ENCODE measurements at regions not wholly inside any gene's neighbourhood (a gene's known extent, or its start where the extent isn't known, plus 50 kb on each side); places are given as distances from the start of the nearest gene placed in this dataset.
A peak's percentile ranks its signal among the peaks of the same experiment; 100 is the strongest.

- DNase-seq: no peak
- intact Hi-C loops (cut with DNase I): no loop called here
Measured at GRCh38 chr2:217568289-217568971, 434.4 kb downstream of the TNS1 start.

- DNase-seq: no peak
- intact Hi-C loops (cut with DNase I): no loop called here
Measured at GRCh38 chr2:217563565-217563964, 439.2 kb downstream of the TNS1 start.

DNA sequence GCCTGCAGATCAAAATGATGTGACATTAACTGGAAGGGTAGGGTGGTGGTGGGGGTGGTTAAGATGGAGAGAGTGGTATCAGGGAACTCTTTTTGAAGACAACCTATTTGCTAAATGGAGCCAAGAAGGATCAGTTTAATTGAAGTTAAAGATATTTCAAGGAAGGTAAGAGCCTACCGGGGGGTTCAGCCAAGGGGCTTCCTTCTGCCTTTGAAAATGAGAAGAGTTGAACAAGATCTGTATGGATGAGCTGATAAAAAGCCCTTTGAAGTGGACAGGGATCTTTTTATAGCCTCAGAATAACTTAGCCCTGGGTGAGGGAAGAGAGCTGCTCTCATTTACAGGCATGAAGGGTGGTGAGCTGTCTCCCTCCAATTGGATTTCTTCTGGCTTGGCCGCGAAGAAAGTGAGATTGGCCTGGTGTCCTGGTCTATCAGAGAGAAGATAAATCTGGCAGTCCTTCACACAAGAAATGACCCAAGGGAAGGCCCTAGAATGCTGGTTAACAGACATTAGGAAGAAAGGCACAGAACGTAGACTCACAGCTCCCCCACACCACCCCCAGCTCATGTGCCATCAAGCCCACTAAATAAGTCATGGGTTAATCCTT, 439.8 kb downstream of the TNS1 start:
- intact Hi-C loops (cut with DNase I): no loop called here
- DNase-seq: peak in 8 of 42 donors; percentile 3 to 43 (median 24)

DNA sequence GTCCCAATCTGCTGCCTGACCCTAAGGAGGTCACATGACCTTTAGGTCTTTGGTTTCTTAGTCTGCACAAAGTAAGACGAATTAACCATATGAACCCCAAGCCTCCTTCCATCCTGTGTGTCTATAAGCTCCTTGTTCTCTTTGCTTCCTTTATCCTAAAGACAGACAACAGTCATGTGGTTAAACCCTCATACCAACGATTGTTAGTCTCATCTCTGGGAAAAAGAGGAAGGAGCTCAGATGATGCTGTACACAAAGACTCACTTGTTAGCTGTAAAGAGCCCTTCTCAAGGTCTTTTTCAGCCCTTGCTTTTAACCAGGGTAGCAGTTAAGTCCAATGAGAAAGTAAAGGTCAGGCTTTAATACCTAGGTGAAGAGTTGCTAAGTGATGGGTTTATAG, 443.7 kb downstream of the TNS1 start:
- intact Hi-C loops (cut with DNase I): no loop called here
- DNase-seq: no peak

DNA sequence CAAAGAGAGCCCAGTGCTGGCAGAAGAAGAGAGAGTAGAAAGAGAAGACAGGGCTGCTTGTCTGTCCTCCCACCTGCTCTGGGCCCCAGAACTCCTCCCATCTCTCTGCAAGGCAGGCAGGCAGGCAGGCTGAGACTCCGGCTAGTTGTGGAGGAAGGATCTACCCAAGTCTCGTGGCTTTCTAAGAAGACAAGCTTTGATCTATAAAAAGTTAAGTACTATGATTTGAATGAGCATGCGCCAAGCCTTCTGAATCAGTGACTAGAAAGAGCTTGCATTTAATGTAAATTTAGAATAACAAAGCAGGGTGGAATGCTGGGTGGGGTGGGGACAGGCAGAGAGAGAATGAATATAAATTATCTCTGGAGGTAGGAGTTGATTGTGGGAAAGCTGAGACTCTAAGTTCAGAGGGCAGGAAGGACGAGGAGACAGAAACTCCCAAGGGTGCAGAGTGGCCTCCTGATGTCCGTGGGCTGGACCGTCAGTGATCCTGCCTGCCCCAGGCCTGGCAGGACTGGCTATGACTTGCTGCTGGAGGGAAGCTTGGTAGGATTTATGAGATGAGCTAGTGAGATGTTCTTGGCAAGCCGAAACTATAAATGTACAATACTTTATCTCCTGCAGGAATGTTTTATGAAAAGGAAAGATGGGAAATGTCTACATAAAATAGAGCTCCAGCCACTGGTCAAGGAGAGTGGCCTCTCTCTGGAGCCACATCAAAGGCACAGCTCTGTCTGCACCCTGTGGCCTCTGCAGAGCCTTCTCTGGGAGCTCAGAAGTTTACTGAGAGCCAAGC, 447.5 kb downstream of the TNS1 start:
- intact Hi-C loops (cut with DNase I): no loop called here
- DNase-seq: peak in 18 of 42 donors; percentile 3 to 55 (median 19)

DNA sequence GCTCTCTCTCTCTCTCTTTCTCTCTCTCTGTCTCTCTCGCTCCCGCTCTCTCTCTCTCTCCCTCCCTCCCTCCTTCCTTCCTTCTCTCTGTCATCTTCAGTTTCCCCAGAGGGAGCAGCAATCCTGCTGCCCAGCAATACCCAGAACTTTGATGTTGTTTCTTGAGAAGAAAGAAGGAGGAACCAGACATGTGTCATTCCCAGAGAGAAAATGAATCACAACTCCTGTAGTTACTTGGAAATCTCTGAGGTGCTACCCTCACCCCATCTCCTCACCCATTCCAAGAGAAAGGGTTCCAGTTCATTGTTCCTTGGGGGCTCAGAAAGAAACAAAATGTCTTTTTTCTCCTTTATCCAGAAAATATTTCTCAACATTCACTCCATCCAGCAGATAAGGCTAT, 449.1 kb downstream of the TNS1 start:
- DNase-seq: no peak
- intact Hi-C loops (cut with DNase I): no loop called here

GRCh38 chr2:217553202-217553601, 449.6 kb downstream of the TNS1 start:
- intact Hi-C loops (cut with DNase I): no loop called here
- DNase-seq: no peak

GRCh38 chr2:217552081-217552480, 450.7 kb downstream of the TNS1 start:
- intact Hi-C loops (cut with DNase I): no loop called here
- no peak for DNase-seq

- DNase-seq: no peak
- intact Hi-C loops (cut with DNase I): no loop called here
Measured at GRCh38 chr2:217551252-217551899, 451.4 kb downstream of the TNS1 start.

GRCh38 chr2:217539126-217539525, 463.7 kb downstream of the TNS1 start:
- DNase-seq: no peak
- intact Hi-C loops (cut with DNase I): no loop called here

GRCh38 chr2:217538719-217539118, 464.1 kb downstream of the TNS1 start:
- DNase-seq: no peak
- intact Hi-C loops (cut with DNase I): no loop called here

DNA sequence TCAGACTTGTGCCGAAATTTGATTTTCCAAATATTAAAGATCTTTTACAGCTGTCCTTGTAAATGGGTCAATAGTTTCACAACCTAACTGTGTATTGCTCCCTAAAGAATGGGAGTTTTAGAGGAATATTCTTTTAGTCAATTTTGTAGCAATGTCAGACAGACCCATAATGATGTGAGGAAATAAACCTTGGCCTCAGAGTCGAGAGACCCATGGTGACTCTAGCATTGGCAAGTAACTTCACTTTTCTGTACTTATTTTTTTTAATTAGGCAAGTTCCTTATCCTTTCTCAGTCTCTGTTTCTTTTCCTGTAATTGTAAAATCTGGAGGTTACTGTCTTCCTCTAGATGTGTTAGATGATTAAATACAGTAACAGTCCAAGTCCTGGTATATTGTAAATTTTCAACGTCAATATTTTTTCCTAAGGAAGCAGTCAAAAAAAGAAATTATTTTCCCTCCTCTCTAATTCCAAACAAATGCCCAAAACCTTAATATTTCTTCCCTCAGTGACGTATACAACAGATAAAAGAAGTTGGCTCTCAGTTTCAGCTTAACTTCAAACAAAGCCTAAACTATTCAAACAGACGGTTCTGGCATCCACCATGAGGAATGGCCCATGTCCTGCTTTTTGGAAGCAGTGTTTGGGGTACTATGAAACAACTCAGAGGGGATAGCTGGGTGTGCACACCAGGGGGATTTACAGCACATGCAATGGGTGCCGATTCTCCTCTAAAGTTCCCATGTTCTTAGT, 466.7 kb downstream of the TNS1 start:
- intact Hi-C loops (cut with DNase I): no loop called here
- no peak for DNase-seq

DNA sequence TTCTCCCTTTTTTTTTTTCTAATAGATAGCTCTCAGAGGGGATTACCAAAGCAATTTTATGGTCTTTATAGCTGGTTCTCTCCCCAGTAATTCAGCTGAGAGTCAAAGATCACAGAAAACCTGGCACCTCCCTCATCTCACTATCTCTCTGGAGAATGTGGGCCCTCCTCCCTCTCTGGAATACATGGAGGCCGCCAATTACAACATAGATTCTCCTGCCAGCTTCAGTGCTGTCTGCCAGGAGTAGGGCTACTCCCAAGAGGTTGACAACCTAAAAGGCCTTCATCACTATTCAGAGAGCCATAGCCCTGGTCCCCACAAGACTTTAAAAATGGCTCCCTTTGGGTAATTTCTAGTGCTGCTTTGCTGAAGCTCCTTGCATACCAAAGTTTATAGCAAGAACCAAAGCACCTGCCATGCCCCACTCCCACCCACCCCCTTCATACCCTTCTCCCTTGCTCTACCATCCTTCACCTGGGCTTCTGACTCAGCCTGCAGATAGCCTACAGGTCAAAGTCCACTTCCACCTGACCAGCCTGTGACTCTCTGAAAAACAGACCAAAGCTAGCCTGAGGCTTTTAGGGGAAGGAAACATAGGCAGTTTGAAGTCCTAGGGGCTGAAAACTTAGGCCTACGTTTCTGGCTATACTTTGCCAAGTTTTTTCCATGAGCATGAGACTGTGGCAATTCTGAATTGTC, 472.3 kb downstream of the TNS1 start:
- intact Hi-C loops (cut with DNase I): no loop called here

GRCh38 chr2:217529271-217529670, 473.5 kb downstream of the TNS1 start:
- intact Hi-C loops (cut with DNase I): no loop called here
- DNase-seq: no peak

More for the DNA sequence above, 472.3 kb downstream of the TNS1 start:
- no peak for DNase-seq

DNA sequence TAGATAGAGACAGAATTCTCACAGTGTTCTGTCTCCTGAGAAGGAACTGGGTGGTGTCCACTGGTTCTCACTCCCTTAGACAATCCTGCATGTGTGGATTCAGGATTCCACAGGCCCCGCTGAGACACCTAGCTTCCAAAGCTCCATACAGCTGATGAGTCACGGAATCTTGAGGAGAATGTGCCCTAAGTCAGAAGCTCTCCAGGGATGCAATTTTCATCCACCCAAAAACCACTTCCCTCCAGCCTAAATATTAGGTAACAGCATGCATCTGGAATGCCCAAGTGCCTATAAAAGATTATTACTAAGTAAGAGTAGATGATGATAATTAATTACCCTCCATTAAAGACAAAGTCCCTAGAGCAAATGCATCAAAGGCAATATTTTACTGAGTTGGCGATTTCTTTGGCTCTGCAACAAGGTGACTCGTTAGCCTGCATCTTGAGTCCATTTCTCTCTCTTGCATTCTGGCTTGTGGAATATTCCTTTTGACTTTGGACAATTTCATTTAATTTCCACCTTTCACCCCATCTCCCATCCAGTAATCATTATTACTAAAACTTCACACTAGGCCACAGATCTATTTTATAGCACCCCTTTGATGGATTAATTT, 475.1 kb downstream of the TNS1 start:
- DNase-seq: no peak
- intact Hi-C loops (cut with DNase I): no loop called here

GRCh38 chr2:217525076-217525475, 477.7 kb downstream of the TNS1 start:
- intact Hi-C loops (cut with DNase I): no loop called here
- no peak for DNase-seq

- intact Hi-C loops (cut with DNase I): no loop called here
Measured at GRCh38 chr2:217523286-217523685, 479.5 kb downstream of the TNS1 start.

GRCh38 chr2:217521820-217522219, 481.0 kb downstream of the TNS1 start:
- DNase-seq: no peak

More at GRCh38 chr2:217523286-217523685, 479.5 kb downstream of the TNS1 start:
- DNase-seq: no peak

More at GRCh38 chr2:217521820-217522219, 481.0 kb downstream of the TNS1 start:
- intact Hi-C loops (cut with DNase I): no loop called here
